ENCODE measurements at regions not wholly inside any gene's neighbourhood (a gene's known extent, or its start where the extent isn't known, plus 50 kb on each side); places are given as distances from the start of the nearest gene placed in this dataset.

- peaks cover 0 to 2% of the 10 kb centered on the region in 2 donors for H3K27me3 ChIP-seq (ENCODE audit: control insufficient read depth in 1 of 2, insufficient read depth in 2 of 2, low read length in 2 of 2)
- H3K36me3 ChIP-seq (ENCODE audit: control insufficient read depth in 1 of 2, insufficient read depth in 2 of 2, low read length in 2 of 2), result no peaks in the 10 kb centered on the region
- H3K27ac ChIP-seq (ENCODE audit: low read depth, low read length), result no peak overlapping the region
- H3K4me3 ChIP-seq (ENCODE audit: low read depth in 1 of 2, low read length in 2 of 2), result no peak overlapping the region
- no peaks in the 10 kb centered on the region for H3K9me3 ChIP-seq (ENCODE audit: control insufficient read depth in 1 of 2, low read length in 2 of 2)
- H3K9ac ChIP-seq (ENCODE audit: low read depth in 1 of 2, low read length in 2 of 2), result no peak overlapping the region
- no peaks in the 10 kb centered on the region for H3K4me1 ChIP-seq (ENCODE audit: control insufficient read depth in 1 of 2, insufficient read depth in 2 of 2, low read length in 2 of 2)
Measured at GRCh38 chr1:55717111-55717510, 501.9 kb upstream of the USP24 start.

GRCh38 chr1:55716610-55717009, 501.4 kb upstream of the USP24 start:
- Histone ChIP-seq H3K36me3 (ENCODE audit: control insufficient read depth in 1 of 2, insufficient read depth in 2 of 2, low read length in 2 of 2) (no peaks in the 10 kb centered on the region), H3K27me3 (ENCODE audit: control insufficient read depth in 1 of 2, insufficient read depth in 2 of 2, low read length in 2 of 2) (peaks cover 0 to 2% of the 10 kb centered on the region in 2 donors), H3K4me1 (ENCODE audit: control insufficient read depth in 1 of 2, insufficient read depth in 2 of 2, low read length in 2 of 2) (no peaks in the 10 kb centered on the region), H3K4me3 (ENCODE audit: low read depth in 1 of 2, low read length in 2 of 2) (no peak overlapping the region), H3K27ac (ENCODE audit: low read depth, low read length) (no peak overlapping the region), H3K9me3 (ENCODE audit: control insufficient read depth in 1 of 2, low read length in 2 of 2) (no peaks in the 10 kb centered on the region), H3K9ac (ENCODE audit: low read depth in 1 of 2, low read length in 2 of 2) (no peak overlapping the region)

GRCh38 chr1:55716151-55716550, 501.0 kb upstream of the USP24 start:
- Histone ChIP-seq H3K9ac (ENCODE audit: low read depth in 1 of 2, low read length in 2 of 2) (no peak overlapping the region), H3K9me3 (ENCODE audit: control insufficient read depth in 1 of 2, low read length in 2 of 2) (no peaks in the 10 kb centered on the region), H3K27me3 (ENCODE audit: control insufficient read depth in 1 of 2, insufficient read depth in 2 of 2, low read length in 2 of 2) (peaks cover 0 to 2% of the 10 kb centered on the region in 2 donors), H3K4me3 (ENCODE audit: low read depth in 1 of 2, low read length in 2 of 2) (no peak overlapping the region), H3K27ac (ENCODE audit: low read depth, low read length) (no peak overlapping the region), H3K36me3 (ENCODE audit: control insufficient read depth in 1 of 2, insufficient read depth in 2 of 2, low read length in 2 of 2) (no peaks in the 10 kb centered on the region), H3K4me1 (ENCODE audit: control insufficient read depth in 1 of 2, insufficient read depth in 2 of 2, low read length in 2 of 2) (no peaks in the 10 kb centered on the region)

- Histone ChIP-seq H3K4me1 (ENCODE audit: control insufficient read depth in 1 of 2, insufficient read depth in 2 of 2, low read length in 2 of 2) (no peaks in the 10 kb centered on the region), H3K36me3 (ENCODE audit: control insufficient read depth in 1 of 2, insufficient read depth in 2 of 2, low read length in 2 of 2) (no peaks in the 10 kb centered on the region), H3K27me3 (ENCODE audit: control insufficient read depth in 1 of 2, insufficient read depth in 2 of 2, low read length in 2 of 2) (no peaks in the 10 kb centered on the region), H3K9me3 (ENCODE audit: control insufficient read depth in 1 of 2, low read length in 2 of 2) (no peaks in the 10 kb centered on the region), H3K27ac (ENCODE audit: low read depth, low read length) (no peak overlapping the region), H3K9ac (ENCODE audit: low read depth in 1 of 2, low read length in 2 of 2) (no peak overlapping the region), H3K4me3 (ENCODE audit: low read depth in 1 of 2, low read length in 2 of 2) (no peak overlapping the region)
Measured at GRCh38 chr1:55714230-55714629, 499.1 kb upstream of the USP24 start.

- no peaks in the 10 kb centered on the region for H3K27me3 ChIP-seq (ENCODE audit: control insufficient read depth in 1 of 2, insufficient read depth in 2 of 2, low read length in 2 of 2)
- no peaks in the 10 kb centered on the region for H3K9me3 ChIP-seq (ENCODE audit: control insufficient read depth in 1 of 2, low read length in 2 of 2)
- no peak overlapping the region for H3K4me3 ChIP-seq (ENCODE audit: low read depth in 1 of 2, low read length in 2 of 2)
- no peak overlapping the region for H3K9ac ChIP-seq (ENCODE audit: low read depth in 1 of 2, low read length in 2 of 2)
- H3K4me1 ChIP-seq (ENCODE audit: control insufficient read depth in 1 of 2, insufficient read depth in 2 of 2, low read length in 2 of 2), result no peaks in the 10 kb centered on the region
- H3K27ac ChIP-seq (ENCODE audit: low read depth, low read length), result no peak overlapping the region
- no peaks in the 10 kb centered on the region for H3K36me3 ChIP-seq (ENCODE audit: control insufficient read depth in 1 of 2, insufficient read depth in 2 of 2, low read length in 2 of 2)
Measured at GRCh38 chr1:55713516-55713915, 498.4 kb upstream of the USP24 start.

- H3K36me3 ChIP-seq (ENCODE audit: control insufficient read depth in 1 of 2, insufficient read depth in 2 of 2, low read length in 2 of 2), result no peaks in the 10 kb centered on the region
- H3K4me3 ChIP-seq (ENCODE audit: low read depth in 1 of 2, low read length in 2 of 2), result no peak overlapping the region
- H3K4me1 ChIP-seq (ENCODE audit: control insufficient read depth in 1 of 2, insufficient read depth in 2 of 2, low read length in 2 of 2), result no peaks in the 10 kb centered on the region
- no peak overlapping the region for H3K27ac ChIP-seq (ENCODE audit: low read depth, low read length)
- H3K9ac ChIP-seq (ENCODE audit: low read depth in 1 of 2, low read length in 2 of 2), result no peak overlapping the region
- no peaks in the 10 kb centered on the region for H3K9me3 ChIP-seq (ENCODE audit: control insufficient read depth in 1 of 2, low read length in 2 of 2)
- H3K27me3 ChIP-seq (ENCODE audit: control insufficient read depth in 1 of 2, insufficient read depth in 2 of 2, low read length in 2 of 2), result no peaks in the 10 kb centered on the region
Measured at GRCh38 chr1:55712148-55712547, 497.0 kb upstream of the USP24 start.

- Histone ChIP-seq H3K36me3 (ENCODE audit: control insufficient read depth in 1 of 2, insufficient read depth in 2 of 2, low read length in 2 of 2) (no peaks in the 10 kb centered on the region), H3K9me3 (ENCODE audit: control insufficient read depth in 1 of 2, low read length in 2 of 2) (no peaks in the 10 kb centered on the region), H3K27me3 (ENCODE audit: control insufficient read depth in 1 of 2, insufficient read depth in 2 of 2, low read length in 2 of 2) (no peaks in the 10 kb centered on the region), H3K4me1 (ENCODE audit: control insufficient read depth in 1 of 2, insufficient read depth in 2 of 2, low read length in 2 of 2) (no peaks in the 10 kb centered on the region), H3K4me3 (ENCODE audit: low read depth in 1 of 2, low read length in 2 of 2) (no peak overlapping the region), H3K9ac (ENCODE audit: low read depth in 1 of 2, low read length in 2 of 2) (no peak overlapping the region), H3K27ac (ENCODE audit: low read depth, low read length) (no peak overlapping the region)
Measured at GRCh38 chr1:55708781-55709180, 493.6 kb upstream of the USP24 start.

GRCh38 chr1:55707846-55708245, 492.7 kb upstream of the USP24 start:
- Histone ChIP-seq H3K9me3 (ENCODE audit: control insufficient read depth in 1 of 2, low read length in 2 of 2) (no peaks in the 10 kb centered on the region), H3K27me3 (ENCODE audit: control insufficient read depth in 1 of 2, insufficient read depth in 2 of 2, low read length in 2 of 2) (no peaks in the 10 kb centered on the region), H3K9ac (ENCODE audit: low read depth in 1 of 2, low read length in 2 of 2) (no peak overlapping the region), H3K27ac (ENCODE audit: low read depth, low read length) (no peak overlapping the region), H3K4me3 (ENCODE audit: low read depth in 1 of 2, low read length in 2 of 2) (no peak overlapping the region), H3K36me3 (ENCODE audit: control insufficient read depth in 1 of 2, insufficient read depth in 2 of 2, low read length in 2 of 2) (no peaks in the 10 kb centered on the region), H3K4me1 (ENCODE audit: control insufficient read depth in 1 of 2, insufficient read depth in 2 of 2, low read length in 2 of 2) (no peaks in the 10 kb centered on the region)

GRCh38 chr1:55707196-55707595, 492.0 kb upstream of the USP24 start:
- Histone ChIP-seq H3K27ac (ENCODE audit: low read depth, low read length) (no peak overlapping the region), H3K36me3 (ENCODE audit: control insufficient read depth in 1 of 2, insufficient read depth in 2 of 2, low read length in 2 of 2) (no peaks in the 10 kb centered on the region), H3K4me1 (ENCODE audit: control insufficient read depth in 1 of 2, insufficient read depth in 2 of 2, low read length in 2 of 2) (no peaks in the 10 kb centered on the region), H3K9ac (ENCODE audit: low read depth in 1 of 2, low read length in 2 of 2) (no peak overlapping the region), H3K27me3 (ENCODE audit: control insufficient read depth in 1 of 2, insufficient read depth in 2 of 2, low read length in 2 of 2) (no peaks in the 10 kb centered on the region), H3K4me3 (ENCODE audit: low read depth in 1 of 2, low read length in 2 of 2) (no peak overlapping the region), H3K9me3 (ENCODE audit: control insufficient read depth in 1 of 2, low read length in 2 of 2) (no peaks in the 10 kb centered on the region)

GRCh38 chr1:55706397-55706796, 491.2 kb upstream of the USP24 start:
- Histone ChIP-seq H3K9ac (ENCODE audit: low read depth in 1 of 2, low read length in 2 of 2) (no peak overlapping the region), H3K4me1 (ENCODE audit: control insufficient read depth in 1 of 2, insufficient read depth in 2 of 2, low read length in 2 of 2) (no peaks in the 10 kb centered on the region), H3K27me3 (ENCODE audit: control insufficient read depth in 1 of 2, insufficient read depth in 2 of 2, low read length in 2 of 2) (no peaks in the 10 kb centered on the region), H3K36me3 (ENCODE audit: control insufficient read depth in 1 of 2, insufficient read depth in 2 of 2, low read length in 2 of 2) (no peaks in the 10 kb centered on the region), H3K9me3 (ENCODE audit: control insufficient read depth in 1 of 2, low read length in 2 of 2) (no peaks in the 10 kb centered on the region), H3K4me3 (ENCODE audit: low read depth in 1 of 2, low read length in 2 of 2) (no peak overlapping the region), H3K27ac (ENCODE audit: low read depth, low read length) (no peak overlapping the region)

- Histone ChIP-seq H3K36me3 (ENCODE audit: control insufficient read depth in 1 of 2, insufficient read depth in 2 of 2, low read length in 2 of 2) (no peaks in the 10 kb centered on the region), H3K9me3 (ENCODE audit: control insufficient read depth in 1 of 2, low read length in 2 of 2) (no peaks in the 10 kb centered on the region), H3K4me1 (ENCODE audit: control insufficient read depth in 1 of 2, insufficient read depth in 2 of 2, low read length in 2 of 2) (no peaks in the 10 kb centered on the region), H3K27ac (ENCODE audit: low read depth, low read length) (no peak overlapping the region), H3K9ac (ENCODE audit: low read depth in 1 of 2, low read length in 2 of 2) (no peak overlapping the region), H3K27me3 (ENCODE audit: control insufficient read depth in 1 of 2, insufficient read depth in 2 of 2, low read length in 2 of 2) (no peaks in the 10 kb centered on the region), H3K4me3 (ENCODE audit: low read depth in 1 of 2, low read length in 2 of 2) (no peak overlapping the region)
Measured at GRCh38 chr1:55703726-55704363, 488.7 kb upstream of the USP24 start.
